ENCODE measurements at regions not wholly inside any gene's neighbourhood (a gene's known extent, or its start where the extent isn't known, plus 50 kb on each side); places are given as distances from the start of the nearest gene placed in this dataset.
"Not testable (repeated sequence)": the region's sequence is repeated elsewhere in the genome, so short reads cannot be mapped to it uniquely, and the experiment has no call there.

DNA sequence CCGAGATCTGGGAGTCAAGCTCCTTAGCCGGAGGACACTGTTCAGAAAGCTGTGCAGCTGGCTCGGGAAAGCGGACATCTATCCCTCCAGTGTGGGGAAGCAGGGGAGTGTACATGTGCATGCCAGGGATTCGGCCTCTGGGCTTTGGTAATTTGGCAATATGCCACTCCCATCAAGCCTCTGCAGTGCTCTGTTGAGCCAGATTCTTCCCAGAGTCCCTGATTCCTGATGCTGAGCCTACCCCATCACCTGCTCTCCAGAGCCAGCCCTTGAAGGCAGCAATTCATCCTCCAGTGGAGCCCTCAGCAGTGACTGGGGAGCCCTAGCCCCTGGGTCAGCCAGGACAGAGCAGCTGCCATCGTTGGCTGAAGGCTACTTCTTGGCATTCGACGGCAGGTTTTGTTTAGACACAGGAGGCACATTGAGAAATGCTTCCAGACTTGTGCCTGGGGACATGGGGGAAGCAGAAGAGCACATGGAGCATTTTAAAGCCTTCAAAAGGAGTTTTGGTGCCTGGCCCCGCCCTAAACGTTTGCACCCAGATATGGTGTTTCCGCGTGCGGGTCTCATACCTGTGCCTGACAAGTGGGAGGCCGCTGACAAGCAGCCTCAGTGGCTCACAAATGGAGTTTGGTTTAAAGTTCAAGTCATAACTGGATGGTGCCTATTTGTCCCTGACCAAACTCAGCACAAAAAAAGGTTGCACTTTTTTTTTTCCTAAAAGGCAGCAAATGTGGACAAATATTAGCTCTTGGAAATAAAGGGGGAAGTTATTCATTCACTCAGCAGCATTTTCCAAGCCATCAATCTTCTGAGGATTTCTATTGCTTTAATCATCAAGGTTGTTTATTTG lies 272.8 kb downstream of the CYRIA start:
- no peak for DNase-seq (ENCODE audit: low read depth)

GRCh38 chr2:16391986-16392385 lies 273.6 kb downstream of the CYRIA start:
- DNase-seq (ENCODE audit: low read depth) = no peak

- DNase-seq (ENCODE audit: low read depth) = no peak
These were observed 275.1 kb downstream of the CYRIA start for GRCh38 chr2:16390561-16390960.

DNA sequence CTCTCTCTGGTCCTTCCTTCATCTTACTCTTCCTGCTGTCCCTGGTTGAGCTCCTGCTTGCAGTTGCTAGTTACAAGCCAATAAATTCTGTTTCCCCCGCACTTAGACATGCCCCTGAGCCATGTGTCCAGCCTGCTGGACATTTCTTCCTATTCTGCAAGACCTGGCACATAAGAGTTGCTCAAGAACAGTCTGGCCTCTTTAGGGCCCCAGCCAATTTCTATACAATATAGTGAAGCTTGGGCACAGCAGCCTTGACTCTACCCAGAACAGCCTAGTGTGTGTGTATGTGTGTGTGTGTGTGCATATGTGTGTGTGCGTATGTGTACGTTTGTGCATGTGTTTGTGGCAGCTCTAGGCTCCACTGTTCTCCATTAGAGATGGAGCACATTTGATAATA lies 276.0 kb downstream of the CYRIA start:
- DNase-seq (ENCODE audit: low read depth) = no peak

- not testable (repeated sequence) for DNase-seq (ENCODE audit: low read depth)
These were observed 277.3 kb downstream of the CYRIA start for GRCh38 chr2:16388199-16388830.

- DNase-seq (ENCODE audit: low read depth) = no peak
These were observed 278.1 kb downstream of the CYRIA start for GRCh38 chr2:16387461-16387984.

DNA sequence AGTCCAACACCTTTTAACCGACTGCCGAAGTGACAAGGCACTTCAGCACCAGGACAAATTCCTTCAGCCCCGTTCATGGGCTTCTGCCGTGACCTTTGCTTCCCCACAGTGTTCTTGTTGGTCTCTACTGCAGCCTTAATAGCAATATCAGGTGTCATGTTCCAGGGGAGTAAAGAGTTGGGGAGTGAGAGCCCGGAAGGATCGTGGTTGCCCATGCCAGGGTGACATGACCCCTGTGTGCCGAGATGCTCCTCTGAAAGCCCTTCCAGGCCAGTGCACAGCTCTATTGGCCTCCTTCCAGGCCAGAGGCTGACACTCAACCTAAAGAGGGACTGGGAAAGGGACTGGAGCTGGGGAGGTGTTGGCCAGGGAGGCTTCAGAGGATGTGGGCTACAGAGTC lies 279.2 kb downstream of the CYRIA start:
- DNase-seq (ENCODE audit: low read depth) = no peak

DNA sequence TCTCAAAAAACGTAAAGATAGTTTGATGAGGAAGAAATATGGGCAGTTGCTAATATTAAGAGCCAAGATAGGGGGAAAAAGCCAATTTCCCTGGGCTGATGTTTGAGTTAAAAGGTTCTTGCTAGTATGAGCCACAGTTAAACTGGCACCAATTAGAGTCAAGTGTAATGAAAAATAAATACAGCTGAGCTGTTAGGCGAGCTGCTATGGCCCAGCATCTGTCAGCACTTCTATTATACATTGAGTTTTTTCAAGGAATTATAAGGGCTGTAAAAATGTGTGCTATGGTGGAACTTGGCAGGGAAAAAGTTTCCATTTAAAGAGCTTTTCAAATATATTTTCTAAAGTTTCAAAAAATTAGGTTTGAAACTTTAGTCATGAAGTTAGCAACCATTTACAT lies 279.6 kb downstream of the CYRIA start:
- no peak for DNase-seq (ENCODE audit: low read depth)

- no peak for DNase-seq (ENCODE audit: low read depth)
These were observed 280.3 kb downstream of the CYRIA start for GRCh38 chr2:16385341-16385740.

GRCh38 chr2:16383411-16383810 lies 282.2 kb downstream of the CYRIA start:
- DNase-seq (ENCODE audit: low read depth) = no peak

DNA sequence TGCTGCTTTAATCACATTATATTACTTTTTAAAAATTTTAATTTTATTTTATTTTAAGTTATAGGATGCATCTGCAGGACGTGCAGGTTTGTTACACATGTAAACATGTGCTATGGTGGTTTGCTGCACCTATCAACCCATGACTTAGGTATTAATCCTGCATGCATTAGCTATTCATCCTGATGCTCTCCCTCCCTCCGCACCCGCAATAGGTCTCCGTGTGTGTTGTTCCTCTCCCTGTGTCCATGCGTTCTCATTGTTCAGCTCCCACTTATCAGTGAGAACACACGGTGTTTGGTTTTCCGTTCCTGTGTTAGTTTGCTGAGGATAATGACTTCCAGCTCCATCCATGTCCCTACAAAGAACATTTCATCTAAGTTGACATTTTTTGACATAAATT lies 283.2 kb downstream of the CYRIA start:
- DNase-seq (ENCODE audit: low read depth) = no peak

GRCh38 chr2:16381511-16381910 lies 284.1 kb downstream of the CYRIA start:
- no peak for DNase-seq (ENCODE audit: low read depth)

GRCh38 chr2:16379901-16380300 lies 285.7 kb downstream of the CYRIA start:
- not testable (repeated sequence) for DNase-seq (ENCODE audit: low read depth)

DNA sequence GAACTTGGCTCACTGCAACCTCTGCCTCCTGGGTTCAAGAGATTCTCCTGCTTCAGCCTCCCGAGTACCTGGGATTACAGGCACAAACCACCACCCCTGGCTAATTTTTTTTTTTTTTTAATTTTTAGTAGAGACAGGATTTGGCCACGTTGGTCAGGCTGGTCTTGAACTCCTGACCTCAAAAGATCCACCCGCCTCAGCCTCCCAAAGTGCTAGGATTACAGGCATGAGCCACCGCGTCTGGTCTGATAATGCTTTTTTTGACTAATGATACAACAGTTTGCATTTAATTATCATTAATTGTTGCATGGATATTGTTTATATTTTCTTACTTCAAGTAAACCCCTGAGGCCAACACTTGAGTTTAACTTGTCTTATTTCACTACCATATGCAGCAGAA lies 286.6 kb downstream of the CYRIA start:
- DNase-seq (ENCODE audit: low read depth) = not testable (repeated sequence)

- no peak for DNase-seq (ENCODE audit: low read depth)
These were observed 287.6 kb downstream of the CYRIA start for GRCh38 chr2:16378031-16378430.

GRCh38 chr2:16375981-16376380 lies 289.7 kb downstream of the CYRIA start:
- DNase-seq (ENCODE audit: low read depth) = no peak

- DNase-seq (ENCODE audit: low read depth) = no peak
These were observed 290.3 kb downstream of the CYRIA start for GRCh38 chr2:16375351-16375750.

DNA sequence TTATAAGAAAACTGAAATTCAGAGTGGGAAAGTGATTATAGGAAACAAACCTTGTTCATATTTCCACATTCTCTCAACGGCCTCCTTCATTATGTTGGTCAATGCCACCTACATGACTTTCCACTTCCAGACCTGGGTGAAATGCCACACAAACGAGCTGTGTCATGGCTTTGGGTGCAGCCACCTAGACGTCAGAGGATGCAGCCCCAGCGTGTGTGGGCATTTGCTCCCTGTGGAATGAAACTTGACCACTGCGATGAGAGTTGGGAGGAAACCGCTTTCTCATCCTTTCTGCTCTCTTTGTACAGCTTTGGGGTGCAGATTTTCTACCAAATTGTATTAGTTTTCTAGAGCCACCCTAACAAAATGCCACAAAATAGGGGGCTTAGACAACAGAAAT lies 291.0 kb downstream of the CYRIA start:
- DNase-seq (ENCODE audit: low read depth) = no peak

DNA sequence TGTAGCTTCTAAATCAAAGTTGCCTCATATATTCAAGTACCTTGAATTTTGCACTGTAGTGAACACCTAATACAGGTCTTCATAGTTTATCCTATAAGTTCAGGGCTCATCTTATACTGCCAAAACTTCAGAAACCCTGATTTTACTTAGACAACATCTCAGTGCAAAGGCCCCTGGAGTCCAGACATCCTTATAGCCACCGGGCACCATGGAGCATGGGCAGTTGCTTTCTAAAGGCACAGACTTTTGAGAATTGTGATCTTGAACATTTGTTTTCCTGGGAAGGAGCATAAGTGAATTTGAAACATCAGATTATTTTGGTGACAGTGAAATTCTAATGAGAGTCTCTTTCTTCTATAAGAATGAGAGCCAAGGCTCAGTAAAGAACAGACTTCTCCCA lies 292.3 kb downstream of the CYRIA start:
- no peak for DNase-seq (ENCODE audit: low read depth)

GRCh38 chr2:16371751-16372150 lies 293.9 kb downstream of the CYRIA start:
- no peak for DNase-seq (ENCODE audit: low read depth)

DNA sequence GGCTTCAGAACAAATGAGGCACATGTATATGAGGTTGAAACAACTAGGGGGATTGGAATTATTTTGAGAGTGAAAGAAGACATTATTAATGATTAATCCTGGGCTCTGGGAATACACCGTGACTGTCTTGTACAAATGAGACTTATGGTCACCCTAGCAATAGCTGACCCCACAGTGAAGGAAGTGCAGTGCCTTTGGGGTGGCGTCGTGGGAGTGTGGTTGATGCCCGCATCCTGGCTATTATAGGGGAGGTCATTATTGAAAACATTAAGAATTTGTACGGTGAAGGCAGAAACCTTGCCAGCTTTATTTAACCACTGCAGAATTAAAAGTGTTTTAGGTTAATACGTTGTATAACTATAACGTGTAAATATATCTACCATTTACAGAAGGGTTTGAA lies 296.7 kb downstream of the CYRIA start:
- DNase-seq (ENCODE audit: low read depth) = no peak

DNA sequence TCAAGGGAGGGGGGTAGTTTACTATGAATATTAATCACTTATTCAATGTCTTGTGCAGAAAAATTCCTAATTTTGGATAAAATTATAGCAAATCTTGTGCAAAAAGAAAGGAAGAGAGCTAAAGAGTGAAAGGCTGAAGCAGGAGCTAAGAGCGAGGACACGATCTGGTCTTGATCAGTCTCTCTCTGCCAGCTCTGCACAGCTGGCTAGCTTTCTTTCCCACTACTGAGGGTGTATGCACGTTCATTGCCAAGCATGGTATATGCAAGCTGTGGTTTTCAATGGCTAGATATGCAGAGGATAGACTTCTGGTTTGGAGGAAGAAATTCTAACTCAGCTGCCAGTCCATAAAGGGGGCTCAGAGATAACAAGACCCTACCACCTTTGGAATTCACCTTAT lies 297.3 kb downstream of the CYRIA start:
- no peak for DNase-seq (ENCODE audit: low read depth)

- DNase-seq (ENCODE audit: low read depth) = no peak
These were observed 300.3 kb downstream of the CYRIA start for GRCh38 chr2:16365366-16365765.

GRCh38 chr2:16363581-16363980 lies 302.1 kb downstream of the CYRIA start:
- DNase-seq (ENCODE audit: low read depth) = no peak

Data from iris pigment epithelial cell (primary cell).